ENCODE measurements at regions not wholly inside any gene's neighbourhood (a gene's known extent, or its start where the extent isn't known, plus 50 kb on each side); places are given as distances from the start of the nearest gene placed in this dataset.
"Not testable (repeated sequence)": the region's sequence is repeated elsewhere in the genome, so short reads cannot be mapped to it uniquely, and the experiment has no call there.

DNA sequence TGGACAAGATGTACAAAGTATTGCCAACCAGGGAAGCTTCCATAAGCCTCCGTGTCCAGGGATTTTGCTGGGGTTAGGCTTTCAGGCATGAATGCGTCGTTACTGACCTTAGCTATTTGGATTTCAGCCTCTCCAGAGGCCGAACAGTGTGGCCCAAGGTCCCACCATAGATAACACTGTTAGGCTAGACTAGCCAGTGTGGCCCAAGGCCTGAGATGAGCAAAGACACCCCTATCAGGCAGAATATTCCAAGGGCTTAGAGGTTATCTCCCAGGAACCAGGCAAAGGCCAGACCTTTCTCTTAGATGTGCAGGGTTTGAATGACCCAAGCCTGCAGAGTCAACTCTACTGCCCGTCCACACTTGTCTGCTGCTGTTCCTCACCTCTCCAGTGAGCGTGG is 131.7 kb upstream of the NDUFV2 start:
- DNase-seq = no peak

DNA sequence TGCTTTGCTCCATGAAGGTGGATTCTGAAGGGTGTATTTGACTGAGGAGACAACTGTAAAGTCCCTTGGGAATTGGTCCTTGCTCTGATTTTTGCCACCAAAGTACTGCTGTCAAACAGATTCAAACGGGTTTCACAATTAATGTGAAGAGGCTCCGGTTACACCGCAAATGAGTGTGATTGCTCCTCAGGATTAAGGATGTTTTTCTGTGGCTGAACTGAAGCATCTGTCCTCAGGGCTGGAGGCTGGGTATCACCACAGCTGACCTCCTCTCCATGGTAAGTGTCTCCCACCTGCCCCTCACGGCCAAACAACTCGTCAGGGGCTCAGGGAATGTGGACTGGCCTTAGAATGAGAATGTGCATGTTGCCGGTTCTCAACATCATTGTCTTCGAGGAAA is 130.4 kb upstream of the NDUFV2 start:
- DNase-seq = no peak

DNA sequence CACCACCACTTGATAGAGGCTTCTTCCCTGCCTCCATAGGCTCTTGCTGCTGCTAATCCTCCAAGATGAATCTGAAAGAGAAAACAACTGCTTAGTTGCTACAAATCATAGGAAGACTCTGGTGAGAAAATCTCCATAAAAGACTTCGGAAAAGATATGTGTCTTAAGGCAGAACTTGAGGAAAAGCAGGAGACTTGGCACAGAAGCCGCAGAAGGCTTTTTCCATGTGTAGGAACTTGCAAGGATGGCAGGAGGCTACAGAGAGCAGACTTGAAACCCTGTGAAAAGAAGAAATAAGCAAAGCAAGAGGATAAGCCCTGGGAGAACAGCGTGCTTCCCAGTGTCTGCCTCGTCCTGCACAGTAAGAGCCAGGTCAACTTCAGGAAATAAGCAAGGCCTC is 128.2 kb upstream of the NDUFV2 start:
- no peak for DNase-seq

DNA sequence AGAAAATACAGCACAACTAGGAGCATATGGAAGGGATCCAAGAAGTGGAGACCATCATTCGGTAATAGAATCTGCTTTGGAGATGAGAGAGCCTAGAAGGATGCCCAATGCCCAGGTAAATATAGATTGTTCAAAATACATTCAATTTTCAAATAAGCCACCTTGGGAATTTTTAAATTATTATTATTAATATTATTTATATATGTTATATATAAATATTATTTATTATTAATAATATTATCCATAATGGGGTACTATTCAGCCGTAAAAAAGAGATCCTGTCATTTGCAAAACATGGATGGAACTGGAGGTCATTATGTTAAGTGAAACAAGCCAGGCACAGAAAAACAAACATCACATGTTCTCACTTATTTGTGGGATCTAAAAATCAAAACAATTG is 127.8 kb upstream of the NDUFV2 start:
- DNase-seq = no peak

DNA sequence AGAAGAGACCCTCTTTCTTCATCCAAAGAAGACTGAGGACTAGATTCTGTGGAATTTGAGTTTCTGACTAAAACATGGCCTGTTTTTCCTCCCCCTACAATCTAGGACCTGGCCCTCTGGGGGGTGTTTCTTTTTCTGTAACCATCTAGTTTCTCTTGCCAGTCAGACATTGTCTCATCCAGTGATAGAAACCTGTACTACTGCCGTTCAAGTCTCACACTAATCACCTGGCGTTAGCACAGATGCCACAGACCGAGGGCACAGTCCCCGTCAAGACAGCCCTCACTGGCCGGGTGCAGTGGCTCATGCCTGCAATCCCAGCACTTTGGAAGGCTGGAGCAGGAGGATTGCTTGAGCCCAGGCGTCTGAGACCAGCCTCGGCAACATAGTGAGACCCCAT is 126.9 kb upstream of the NDUFV2 start:
- DNase-seq = no peak

DNA sequence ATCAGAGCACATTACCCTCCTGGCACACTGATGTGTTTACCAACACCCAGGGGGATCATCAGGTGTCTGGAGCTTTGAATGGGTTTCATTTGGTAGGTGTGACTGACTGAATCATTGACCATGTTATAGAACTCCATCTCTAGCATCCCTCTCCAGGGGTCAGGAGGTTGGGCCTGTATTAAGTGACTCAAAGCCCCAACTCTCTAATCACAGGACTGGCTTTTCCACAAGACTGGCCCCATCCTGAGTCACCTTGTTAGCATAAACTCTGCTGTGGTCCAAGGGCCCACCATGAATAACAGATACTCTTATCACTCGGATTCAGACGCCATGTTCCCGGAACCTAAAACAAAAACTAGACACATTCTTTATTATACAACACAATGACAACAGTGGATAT is 125.9 kb upstream of the NDUFV2 start:
- no peak for DNase-seq

DNA sequence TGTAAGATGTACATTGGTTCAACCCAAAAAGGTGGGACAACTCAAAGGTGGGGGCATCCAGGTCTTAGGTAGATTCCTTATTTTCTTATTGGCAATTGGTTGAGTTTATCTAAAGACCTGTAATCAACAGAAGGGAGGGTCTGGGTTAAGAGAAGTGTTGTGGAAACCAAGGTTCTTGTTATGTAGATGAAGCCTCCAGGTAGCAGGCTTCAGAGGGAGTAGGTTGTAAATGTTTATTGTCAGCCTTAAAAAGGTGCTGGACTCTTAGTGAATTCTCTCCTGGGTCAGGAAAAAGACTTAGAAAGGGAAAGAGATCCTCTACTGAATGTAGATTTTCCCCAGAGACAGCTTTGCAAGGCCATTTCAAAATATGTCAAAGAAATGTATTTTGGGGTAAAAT is 125.3 kb upstream of the NDUFV2 start:
- DNase-seq = no peak

DNA sequence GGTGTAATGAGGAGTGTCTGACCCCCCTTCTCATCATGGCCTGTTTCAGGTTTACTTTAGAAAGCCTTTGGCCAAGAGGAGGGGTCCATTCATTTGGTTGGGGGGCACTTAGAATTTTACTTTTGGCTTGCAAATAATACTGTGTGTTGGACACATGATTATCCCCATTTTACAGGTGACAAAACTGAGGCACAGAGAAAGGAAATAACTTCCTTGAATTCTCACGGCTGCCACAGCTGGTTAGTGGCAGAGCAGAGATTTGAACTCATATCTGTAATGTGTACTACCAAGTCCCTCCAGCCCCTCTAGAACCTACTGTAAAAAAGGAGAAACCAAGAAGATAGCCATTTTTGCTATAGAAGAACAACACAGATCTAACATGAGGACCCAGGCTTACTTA is 124.8 kb upstream of the NDUFV2 start:
- DNase-seq = no peak

DNA sequence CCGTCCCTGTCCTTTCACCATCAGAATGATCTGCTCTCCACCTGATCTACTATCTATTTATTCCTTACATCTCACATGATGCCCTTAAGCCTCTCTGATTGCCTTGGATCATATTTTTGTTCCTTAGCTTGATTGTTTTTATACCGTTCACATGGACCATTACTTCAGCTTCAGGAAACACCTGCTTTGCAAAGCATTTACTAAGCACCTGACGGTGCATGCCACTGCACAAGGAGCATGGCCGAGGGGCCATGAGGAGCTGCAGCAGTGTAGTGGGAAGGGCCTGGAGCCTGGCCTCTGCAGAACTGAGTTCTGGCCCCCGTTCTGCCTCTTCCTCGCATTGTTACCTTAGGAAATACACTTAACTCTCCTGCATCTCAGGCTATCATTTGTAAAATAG is 124.1 kb upstream of the NDUFV2 start:
- DNase-seq = no peak

DNA sequence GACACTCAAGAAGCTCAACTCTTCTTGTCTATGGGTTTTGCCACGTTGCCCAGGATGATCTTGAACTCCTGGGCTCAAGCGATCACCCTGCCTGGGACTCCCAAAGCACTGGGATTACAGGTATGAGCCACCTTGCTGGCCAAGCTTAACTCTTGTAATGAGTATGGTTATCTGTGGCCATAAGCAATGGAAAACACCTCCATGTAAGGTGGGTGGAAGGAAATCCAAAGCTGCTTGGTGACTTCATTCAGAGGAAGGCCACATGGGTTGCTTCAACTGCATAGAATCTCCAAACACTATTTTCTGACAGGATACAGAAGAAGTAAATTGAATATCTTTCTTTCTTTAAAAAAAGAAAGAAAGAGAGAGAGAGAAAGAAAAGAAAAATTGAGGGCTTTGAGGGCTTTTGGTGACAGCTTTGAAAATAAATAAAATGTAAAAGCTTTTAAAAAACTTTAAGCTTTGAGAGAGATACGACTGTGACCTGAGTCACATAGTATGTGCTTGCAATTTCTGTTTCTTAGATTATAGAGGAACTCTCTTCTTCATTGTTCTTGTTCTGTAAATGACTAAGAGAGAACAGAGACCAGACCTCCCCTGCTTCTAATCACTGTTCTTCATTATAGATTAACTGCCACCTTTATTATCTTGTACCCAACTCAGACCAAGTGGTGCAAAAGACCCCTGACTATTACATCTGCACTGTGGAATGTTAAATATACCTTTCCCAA is 123.1 kb upstream of the NDUFV2 start:
- no peak for DNase-seq

DNA sequence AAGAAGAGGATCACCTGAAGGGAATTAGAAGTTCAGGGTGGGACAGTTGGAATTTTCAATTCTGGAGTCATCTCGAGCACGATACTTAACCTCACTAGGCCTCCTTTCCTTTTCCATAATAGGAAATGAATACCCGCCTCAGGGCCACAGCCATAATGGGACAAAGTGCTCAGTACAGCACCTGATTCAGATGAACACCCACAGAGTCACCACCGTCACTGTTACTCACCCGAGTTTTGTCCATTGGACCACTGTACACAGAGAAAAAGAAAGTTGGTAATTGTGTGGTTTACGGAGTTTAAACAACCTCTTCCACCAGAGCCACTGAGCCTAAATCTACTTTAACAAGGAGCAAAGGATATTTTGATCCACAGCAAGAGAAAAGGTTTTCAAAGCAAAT is 122.0 kb upstream of the NDUFV2 start:
- DNase-seq = no peak

DNA sequence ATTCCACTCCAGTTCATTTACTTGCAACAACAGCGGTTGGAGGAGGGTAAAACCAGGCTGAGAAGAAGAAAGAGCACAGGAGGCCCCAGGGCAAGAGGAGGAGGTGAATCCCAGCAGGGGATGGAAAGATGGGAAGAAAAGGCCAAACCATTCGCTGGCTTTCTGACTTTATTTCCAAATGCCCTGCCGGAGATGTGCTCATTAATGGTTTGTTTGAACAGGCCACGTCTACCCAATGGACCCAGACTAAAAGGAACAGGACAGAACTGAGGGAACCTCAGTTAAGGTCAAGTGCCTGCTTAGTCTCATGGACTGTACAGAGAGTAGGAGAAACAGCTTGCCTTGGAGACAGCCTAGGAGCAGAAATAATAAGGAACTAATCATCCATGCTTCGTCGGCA is 121.6 kb upstream of the NDUFV2 start:
- peak; percentile 54 for DNase-seq

DNA sequence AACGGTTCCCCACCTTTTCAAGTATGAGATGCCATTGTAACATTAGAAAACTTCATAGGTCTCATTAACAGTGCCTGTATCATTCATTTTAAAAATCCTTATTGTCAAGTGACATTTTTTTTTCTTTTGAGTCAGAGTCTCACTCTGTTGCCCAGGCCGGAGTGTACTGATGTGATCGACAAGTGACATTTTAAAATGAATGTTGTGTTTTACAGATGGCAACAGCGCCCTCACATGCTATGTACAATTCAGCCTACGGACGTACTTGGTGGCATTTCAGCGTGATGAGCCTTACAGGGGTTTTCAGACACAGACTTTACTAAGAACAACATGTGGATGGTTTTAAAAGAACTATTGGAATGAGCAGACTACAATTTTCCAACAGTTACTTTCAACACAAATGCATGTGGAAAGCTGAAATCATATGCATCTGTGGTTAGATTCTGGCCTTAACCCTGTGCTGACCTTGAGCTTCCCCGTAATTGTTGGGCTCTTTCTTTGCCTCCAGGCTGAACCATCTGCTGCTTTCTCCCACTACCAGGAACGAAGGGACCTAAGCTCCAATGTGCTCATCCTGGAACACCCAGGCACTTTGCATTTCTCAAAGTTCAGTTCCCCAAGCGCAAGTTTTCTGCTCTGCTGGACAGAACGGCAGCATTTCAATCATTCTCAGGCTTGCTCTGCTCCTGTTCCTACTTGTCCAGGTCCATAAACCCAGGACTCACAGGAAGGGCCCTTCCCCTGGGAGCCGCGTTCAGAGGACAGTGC is 119.9 kb upstream of the NDUFV2 start:
- DNase-seq = peak; percentile 84

DNA sequence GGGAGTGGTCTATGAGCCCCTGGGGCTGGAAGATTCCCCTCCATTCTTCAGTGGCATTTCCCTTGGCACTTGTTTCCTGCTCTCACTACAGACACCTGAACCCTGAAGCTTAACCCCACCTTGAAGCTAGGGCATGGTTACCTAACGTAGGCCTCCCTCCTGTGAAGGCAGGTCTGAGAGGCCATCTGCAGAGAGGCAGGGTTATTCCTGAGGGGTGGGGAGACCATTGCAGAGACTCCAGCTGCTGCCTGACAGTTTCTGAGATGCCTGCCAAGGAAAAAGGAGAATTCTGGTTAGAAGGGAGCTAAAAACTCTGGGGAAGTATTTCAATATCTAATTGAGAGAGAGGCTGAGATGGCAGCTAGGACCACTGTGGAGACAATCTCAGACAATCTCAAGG is 119.3 kb upstream of the NDUFV2 start:
- no peak for DNase-seq

DNA sequence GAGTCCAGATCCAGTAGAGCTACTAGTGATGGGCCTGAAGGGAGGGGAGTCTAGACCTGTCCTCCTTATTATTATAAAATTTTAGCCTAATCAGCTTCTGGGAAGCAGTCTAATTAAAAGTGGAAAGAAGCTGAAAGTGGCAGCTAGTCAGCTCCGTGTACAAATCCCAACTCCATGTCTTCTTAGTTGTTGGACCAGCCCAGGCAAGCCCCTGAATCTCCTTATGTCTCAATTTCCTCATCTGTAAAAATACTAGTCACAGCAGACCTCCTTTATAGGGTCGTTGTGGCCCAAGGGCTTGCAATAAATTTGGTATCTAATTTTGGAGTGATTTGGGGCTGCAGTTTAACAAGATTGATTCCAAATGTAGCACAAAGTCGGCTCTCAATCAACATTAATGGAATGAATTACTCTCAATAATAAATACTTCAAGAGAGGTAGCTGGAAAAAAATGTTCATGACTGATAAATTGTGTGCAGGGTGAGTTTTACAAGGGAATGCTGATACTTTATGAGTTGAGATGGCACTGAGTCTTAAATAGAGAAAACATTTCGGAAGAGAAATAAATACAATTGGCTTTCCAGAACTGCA is 118.3 kb upstream of the NDUFV2 start:
- DNase-seq = no peak

DNA sequence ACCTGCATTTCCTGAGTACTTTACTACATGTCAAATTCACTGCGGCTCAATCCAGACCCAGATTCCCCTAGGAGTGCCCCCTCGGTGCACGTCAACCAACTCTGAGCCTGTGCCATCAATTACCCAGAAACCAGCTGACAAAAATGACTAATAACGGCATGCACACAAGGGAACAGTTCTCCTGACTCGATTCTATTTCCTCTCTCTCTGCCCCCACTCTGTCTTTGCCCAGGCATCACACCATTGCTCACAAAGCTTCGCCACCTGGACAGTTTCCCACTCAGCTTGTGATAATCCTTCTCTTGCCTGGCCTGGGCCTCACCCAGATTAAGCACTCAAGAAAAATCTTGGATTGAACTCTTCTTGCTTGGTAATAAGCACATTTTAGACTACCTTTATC is 115.3 kb upstream of the NDUFV2 start:
- no peak for DNase-seq

DNA sequence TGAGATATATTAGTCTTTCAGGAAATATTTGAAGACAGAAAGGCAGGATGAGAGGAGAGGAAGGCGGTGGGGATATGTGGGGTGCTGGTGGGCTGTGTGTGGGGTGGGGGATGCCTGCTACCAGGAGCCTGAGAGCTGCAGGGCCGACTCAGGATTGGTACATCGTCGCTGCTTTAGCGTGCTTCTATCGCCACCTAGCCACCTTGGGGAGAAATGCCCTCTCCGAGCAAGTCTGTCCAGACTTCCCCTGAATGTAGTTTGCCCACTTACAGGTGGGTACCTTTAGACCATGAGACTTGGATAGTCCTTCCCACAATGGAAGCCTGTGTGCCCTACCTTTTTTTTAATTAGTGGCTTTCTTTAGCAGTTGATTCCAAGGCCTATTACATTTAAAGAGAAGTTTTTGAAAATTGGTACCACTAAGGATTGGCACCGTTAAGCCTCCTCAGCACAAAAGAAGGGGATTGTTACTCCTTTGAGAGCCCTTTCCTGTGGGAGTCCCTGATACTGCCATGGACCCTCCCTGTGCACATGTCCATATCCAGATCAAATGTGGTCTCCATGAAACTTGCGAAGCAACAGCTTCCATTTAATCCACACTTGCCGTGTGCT is 114.1 kb upstream of the NDUFV2 start:
- DNase-seq = peak; percentile 87

DNA sequence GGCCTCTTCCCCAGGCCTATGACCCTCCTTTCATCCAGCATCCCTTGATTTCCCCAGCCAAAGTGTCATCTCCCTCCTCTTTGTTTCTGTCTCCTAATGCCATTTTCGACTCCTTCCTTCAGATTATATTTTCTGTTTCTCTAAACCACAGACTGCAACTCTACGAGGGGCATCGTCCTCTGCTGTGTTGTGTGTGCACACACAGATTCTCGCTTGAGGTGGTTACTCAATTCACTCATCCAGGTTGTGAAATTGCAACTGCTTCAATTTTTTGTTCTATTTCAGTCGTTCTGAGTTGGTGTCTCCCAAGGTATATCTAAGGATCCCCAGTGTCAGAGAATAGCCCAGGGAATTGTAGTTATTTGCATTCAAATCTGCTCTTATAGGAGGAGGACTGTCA is 113.5 kb upstream of the NDUFV2 start:
- no peak for DNase-seq

DNA sequence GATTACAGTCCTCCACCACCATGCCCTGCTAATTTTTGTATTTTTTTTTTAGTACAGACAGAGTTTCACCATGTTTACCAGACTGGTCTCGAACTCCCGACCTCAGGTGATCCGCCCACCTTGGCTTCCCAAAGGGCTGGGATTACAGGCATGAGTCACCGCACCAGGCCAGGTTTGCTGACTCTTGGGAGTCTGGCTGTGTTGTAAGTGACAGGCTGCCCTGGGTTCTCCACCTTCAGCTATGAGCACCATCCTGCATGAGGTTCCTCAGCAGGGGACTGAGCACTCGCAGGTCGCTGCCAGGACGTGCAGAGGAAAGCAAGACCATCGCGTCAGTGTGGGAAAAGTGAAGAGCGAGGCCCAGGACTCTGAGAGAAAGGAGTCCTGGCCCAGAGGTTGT is 112.6 kb upstream of the NDUFV2 start:
- DNase-seq = no peak

DNA sequence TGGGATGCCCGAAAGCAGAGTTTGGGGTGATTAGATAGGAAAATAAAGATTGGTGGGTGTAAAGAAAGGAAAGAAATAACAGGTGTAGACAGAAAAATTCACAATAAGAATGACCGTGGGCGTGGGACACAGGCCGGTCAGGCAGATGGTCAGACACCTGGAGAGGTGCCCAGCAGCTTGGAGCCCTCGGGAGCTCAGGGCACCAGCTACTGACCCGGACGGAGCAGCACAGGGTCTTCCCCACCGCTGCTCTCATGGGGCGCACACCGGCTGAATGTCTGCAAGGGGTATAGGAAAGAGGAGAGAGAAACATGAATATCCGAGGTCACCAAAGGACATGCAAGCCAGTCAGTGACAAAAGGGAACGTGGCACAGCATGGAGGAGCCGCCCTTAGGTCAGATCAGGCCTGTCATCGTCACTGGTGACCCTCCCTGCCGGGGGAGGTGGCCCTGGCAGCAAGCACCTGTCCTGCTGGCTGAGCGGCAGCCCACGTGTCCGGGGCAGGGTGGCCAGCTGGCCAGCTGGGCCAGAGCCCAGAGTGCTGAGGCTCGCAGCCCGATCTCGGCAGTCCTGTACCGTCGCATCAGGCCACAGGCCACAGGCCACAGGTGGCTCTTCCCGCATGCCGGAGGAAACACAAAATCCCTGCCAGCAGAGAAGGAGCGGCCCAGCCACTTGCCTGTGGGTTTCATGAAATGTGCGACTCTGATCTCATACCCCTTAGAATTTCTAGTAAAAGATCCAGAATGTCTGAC is 112.0 kb upstream of the NDUFV2 start:
- DNase-seq = no peak

DNA sequence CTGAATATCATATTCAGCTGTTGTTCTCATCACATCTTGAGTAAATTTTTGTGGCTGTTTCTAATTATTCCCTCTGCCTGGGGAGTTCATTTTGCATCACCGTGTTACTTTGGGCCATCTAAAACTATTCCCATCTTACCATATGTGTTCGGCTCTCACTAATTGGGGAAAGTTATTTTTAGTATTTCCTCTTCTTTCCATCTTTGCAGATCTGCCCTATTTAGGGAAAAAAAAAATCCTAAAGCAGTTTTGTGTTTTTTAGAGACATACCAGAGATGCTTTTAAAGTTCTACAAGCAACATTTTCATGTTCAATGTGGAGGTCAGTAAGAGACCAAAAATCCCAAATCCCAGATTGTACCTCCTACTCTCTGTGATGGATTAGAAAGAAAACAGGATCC is 111.3 kb upstream of the NDUFV2 start:
- no peak for DNase-seq

DNA sequence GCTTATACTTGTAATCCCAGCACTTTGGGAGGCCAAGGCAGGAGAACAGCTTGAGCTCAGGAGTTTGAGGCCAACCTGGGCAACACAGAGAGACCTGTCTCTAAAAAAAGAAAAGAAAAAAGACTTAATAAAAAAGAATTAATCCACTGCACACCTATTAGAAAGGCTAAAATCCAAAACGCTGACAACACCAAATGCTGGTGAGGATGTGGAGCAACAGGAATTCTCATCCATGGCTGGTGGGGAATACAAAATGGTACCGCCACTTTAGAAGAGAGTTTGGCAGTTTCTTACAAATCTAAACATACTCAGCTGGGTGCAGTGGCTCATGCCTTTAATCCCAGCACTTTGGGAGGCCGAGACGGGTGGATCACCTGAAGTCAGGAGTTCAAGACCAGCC is 110.0 kb upstream of the NDUFV2 start:
- DNase-seq = not testable (repeated sequence)

DNA sequence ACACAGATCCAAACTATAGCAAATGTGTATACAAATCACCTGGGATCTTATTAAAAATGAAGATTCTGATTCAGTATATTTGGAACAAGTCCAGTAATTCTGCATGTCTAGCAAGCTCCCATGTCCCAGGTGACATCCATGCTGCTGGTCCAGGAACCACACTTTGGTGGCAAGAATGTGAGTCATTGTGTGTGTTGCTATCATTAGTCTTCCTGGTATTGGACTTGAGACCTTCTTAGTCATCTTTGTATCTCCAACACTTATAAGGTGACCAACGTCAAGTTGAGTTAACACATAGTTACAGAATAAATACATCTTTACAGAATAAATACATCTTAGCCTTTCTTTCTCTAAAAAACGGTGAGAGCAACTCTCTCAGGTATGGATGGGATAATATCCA is 107.9 kb upstream of the NDUFV2 start:
- DNase-seq = no peak
